ENCODE measurements at regions not wholly inside any gene's neighbourhood (a gene's known extent, or its start where the extent isn't known, plus 50 kb on each side); places are given as distances from the start of the nearest gene placed in this dataset.

- in situ Hi-C loops (cut with MboI): no loop called here
- no peaks in the 10 kb centered on the region for H3K9me2 ChIP-seq (ENCODE audit: insufficient read depth)
Observed at GRCh38 chr5:109601736-109602135, 88.0 kb upstream of the MAN2A1 start.

GRCh38 chr5:109597893-109598292, 91.8 kb upstream of the MAN2A1 start:
- no peaks in the 10 kb centered on the region for H3K9me2 ChIP-seq (ENCODE audit: insufficient read depth)
- no peaks in the 10 kb centered on the region for H3F3A ChIP-seq (ENCODE audit: insufficient read depth)
- H3K79me2 ChIP-seq (ENCODE audit: insufficient read depth): no peaks in the 10 kb centered on the region
- TF ChIP-seq EZH2 (IDR thresholded peaks at IDR 0.05; ENCODE audit: insufficient read depth, poor library complexity, severe bottlenecking) (no peak), EZH2phosphoT487 (IDR thresholded peaks at IDR 0.05; ENCODE audit: insufficient read depth, low read depth) (no peak)
- no peaks in the 10 kb centered on the region for H3K4me1 ChIP-seq (ENCODE audit: insufficient read depth)
- no peak overlapping the region for H3K27ac ChIP-seq
- no peak for DNase-seq
- no peak overlapping the region for H3K4me2 ChIP-seq (ENCODE audit: unreplicated experiment)
- no peak overlapping the region for H2AFZ ChIP-seq
- H3K9me3 ChIP-seq (ENCODE audit: low read depth): no peaks in the 10 kb centered on the region
- H3K4me3 ChIP-seq: no peak overlapping the region
- H3K27me3 ChIP-seq (replicated peaks; ENCODE audit: insufficient read depth): peaks cover 9% of the 10 kb centered on the region; the same call in 1 of the 2 replicates
- WGBS, 2 experiments (ENCODE audit: low coverage in 1 of 2, low lambda C conversion rate in 2 of 2, missing lambda C conversion rate in 2 of 2): 30 to 37% methylated on average over 4 of the region's 4 CpGs
- H4K20me1 ChIP-seq (ENCODE audit: insufficient read depth): no peaks in the 10 kb centered on the region
- H3K9ac ChIP-seq: no peak overlapping the region
- in situ Hi-C loops (cut with MboI): no loop called here
- H3K36me3 ChIP-seq (ENCODE audit: low read depth): no peaks in the 10 kb centered on the region

More at GRCh38 chr5:109601736-109602135, 88.0 kb upstream of the MAN2A1 start:
- peaks cover 6% of the 10 kb centered on the region; the same call in 1 of the 2 replicates for H3K27me3 ChIP-seq (replicated peaks; ENCODE audit: insufficient read depth)
- H3K27ac ChIP-seq: no peak overlapping the region
- no peak for DNase-seq
- H3K4me1 ChIP-seq (ENCODE audit: insufficient read depth): no peaks in the 10 kb centered on the region
- no peak overlapping the region for H2AFZ ChIP-seq
- H3K4me3 ChIP-seq: no peak overlapping the region
- H3K4me2 ChIP-seq (ENCODE audit: unreplicated experiment): no peak overlapping the region
- H3K36me3 ChIP-seq (ENCODE audit: low read depth): no peaks in the 10 kb centered on the region
- no peaks in the 10 kb centered on the region for H4K20me1 ChIP-seq (ENCODE audit: insufficient read depth)
- no peak overlapping the region for H3K9ac ChIP-seq
- TF ChIP-seq EZH2phosphoT487 (IDR thresholded peaks at IDR 0.05; ENCODE audit: insufficient read depth, low read depth) (no peak), EZH2 (IDR thresholded peaks at IDR 0.05; ENCODE audit: insufficient read depth, poor library complexity, severe bottlenecking) (no peak)
- no peaks in the 10 kb centered on the region for H3K79me2 ChIP-seq (ENCODE audit: insufficient read depth)
- WGBS, 2 experiments (ENCODE audit: low coverage in 1 of 2, low lambda C conversion rate in 2 of 2, missing lambda C conversion rate in 2 of 2): 66 to 68% methylated on average over 3 of the region's 3 CpGs
- H3K9me3 ChIP-seq (ENCODE audit: low read depth): no peaks in the 10 kb centered on the region
- H3F3A ChIP-seq (ENCODE audit: insufficient read depth): no peaks in the 10 kb centered on the region

- H3K27ac ChIP-seq: no peak overlapping the region
- no peaks in the 10 kb centered on the region for H3K4me1 ChIP-seq (ENCODE audit: insufficient read depth)
- H3K9me2 ChIP-seq (ENCODE audit: insufficient read depth): no peaks in the 10 kb centered on the region
- H3K79me2 ChIP-seq (ENCODE audit: insufficient read depth): no peaks in the 10 kb centered on the region
- no peak overlapping the region for H2AFZ ChIP-seq
- no peaks in the 10 kb centered on the region for H4K20me1 ChIP-seq (ENCODE audit: insufficient read depth)
- no peaks in the 10 kb centered on the region for H3K9me3 ChIP-seq (ENCODE audit: low read depth)
- DNase-seq: no peak
- no peaks in the 10 kb centered on the region for H3F3A ChIP-seq (ENCODE audit: insufficient read depth)
- no peak overlapping the region for H3K4me3 ChIP-seq
- TF ChIP-seq EZH2 (IDR thresholded peaks at IDR 0.05; ENCODE audit: insufficient read depth, poor library complexity, severe bottlenecking) (no peak), EZH2phosphoT487 (IDR thresholded peaks at IDR 0.05; ENCODE audit: insufficient read depth, low read depth) (no peak)
- WGBS, 2 experiments (ENCODE audit: low coverage in 1 of 2, low lambda C conversion rate in 2 of 2, missing lambda C conversion rate in 2 of 2): 54 to 61% methylated on average over 3 of the region's 3 CpGs
- H3K9ac ChIP-seq: no peak overlapping the region
- H3K4me2 ChIP-seq (ENCODE audit: unreplicated experiment): no peak overlapping the region
- no peaks in the 10 kb centered on the region for H3K36me3 ChIP-seq (ENCODE audit: low read depth)
- peaks cover 9% of the 10 kb centered on the region for H3K27me3 ChIP-seq (replicated peaks; ENCODE audit: insufficient read depth)
- in situ Hi-C loops (cut with MboI): no loop called here
Observed at GRCh38 chr5:109594217-109594616, 95.5 kb upstream of the MAN2A1 start.

- no peak overlapping the region for H3K9ac ChIP-seq
- H3F3A ChIP-seq (ENCODE audit: insufficient read depth): no peaks in the 10 kb centered on the region
- H3K27ac ChIP-seq: no peak overlapping the region
- no peak for DNase-seq
- no peaks in the 10 kb centered on the region for H3K4me1 ChIP-seq (ENCODE audit: insufficient read depth)
- no peak overlapping the region for H3K4me3 ChIP-seq
- TF ChIP-seq EZH2 (IDR thresholded peaks at IDR 0.05; ENCODE audit: insufficient read depth, poor library complexity, severe bottlenecking) (no peak), EZH2phosphoT487 (IDR thresholded peaks at IDR 0.05; ENCODE audit: insufficient read depth, low read depth) (no peak)
- no peaks in the 10 kb centered on the region for H3K9me2 ChIP-seq (ENCODE audit: insufficient read depth)
- H3K79me2 ChIP-seq (ENCODE audit: insufficient read depth): no peaks in the 10 kb centered on the region
- H4K20me1 ChIP-seq (ENCODE audit: insufficient read depth): no peaks in the 10 kb centered on the region
- in situ Hi-C loops (cut with MboI): no loop called here
- no peaks in the 10 kb centered on the region for H3K36me3 ChIP-seq (ENCODE audit: low read depth)
- no peaks in the 10 kb centered on the region for H3K9me3 ChIP-seq (ENCODE audit: low read depth)
- H3K4me2 ChIP-seq (ENCODE audit: unreplicated experiment): no peak overlapping the region
- WGBS, 2 experiments (ENCODE audit: low coverage in 1 of 2, low lambda C conversion rate in 2 of 2, missing lambda C conversion rate in 2 of 2): 68 to 72% methylated on average over 3 of the region's 3 CpGs
- H3K27me3 ChIP-seq (replicated peaks; ENCODE audit: insufficient read depth): peaks cover 9% of the 10 kb centered on the region
- H2AFZ ChIP-seq: no peak overlapping the region
Observed at GRCh38 chr5:109590799-109591198, 98.9 kb upstream of the MAN2A1 start.

- Histone ChIP-seq H3K9me3 (ENCODE audit: low read depth) (no peaks in the 10 kb centered on the region), H3K4me1 (ENCODE audit: insufficient read depth) (no peaks in the 10 kb centered on the region), H4K20me1 (ENCODE audit: insufficient read depth) (no peaks in the 10 kb centered on the region), H3K79me2 (ENCODE audit: insufficient read depth) (no peaks in the 10 kb centered on the region), H3K9me2 (ENCODE audit: insufficient read depth) (no peaks in the 10 kb centered on the region), H3K4me2 (ENCODE audit: unreplicated experiment) (no peak overlapping the region), H3K36me3 (ENCODE audit: low read depth) (no peaks in the 10 kb centered on the region), H3K4me3 (no peak overlapping the region), H3K27ac (no peak overlapping the region), H3F3A (ENCODE audit: insufficient read depth) (0 out of 2 replicates have a peak, but pooled peaks cover 5% of the 10 kb centered on the region), H2AFZ (no peak overlapping the region), H3K27me3 (replicated peaks; ENCODE audit: insufficient read depth) (peaks cover 9% of the 10 kb centered on the region), H3K9ac (no peak overlapping the region)
- in situ Hi-C loops (cut with MboI): no loop called here
- 35 to 37% methylated on average over 4 of the region's 4 CpGs for WGBS, 2 experiments (ENCODE audit: low coverage in 1 of 2, low lambda C conversion rate in 2 of 2, missing lambda C conversion rate in 2 of 2)
- TF ChIP-seq EZH2phosphoT487 (IDR thresholded peaks at IDR 0.05; ENCODE audit: insufficient read depth, low read depth) (no peak), EZH2 (IDR thresholded peaks at IDR 0.05; ENCODE audit: insufficient read depth, poor library complexity, severe bottlenecking) (no peak)
- peak; percentile 2 for DNase-seq
Observed at GRCh38 chr5:109589986-109590385, 99.7 kb upstream of the MAN2A1 start.
